ENCODE measurements at regions not wholly inside any gene's neighbourhood (a gene's known extent, or its start where the extent isn't known, plus 50 kb on each side); places are given as distances from the start of the nearest gene placed in this dataset.

- no peaks in the 10 kb centered on the region for H4K20me1 ChIP-seq (ENCODE audit: insufficient read depth, low read length)
- 0 out of 2 replicates have a peak, but pooled peaks cover under 1% of the 10 kb centered on the region for H3K9me3 ChIP-seq (ENCODE audit: low read length)
- no peak for TF ChIP-seq EZH2 (IDR thresholded peaks at IDR 0.05; ENCODE audit: borderline replicate concordance, low read length)
- no peak for TF ChIP-seq CTCF (IDR thresholded peaks at IDR 0.05; ENCODE audit: low read length)
- no peaks in the 10 kb centered on the region for H3K27me3 ChIP-seq (ENCODE audit: insufficient read depth, low read length)
- H3K79me2 ChIP-seq (ENCODE audit: insufficient read depth, low read length) = no peaks in the 10 kb centered on the region
- H3K27ac ChIP-seq (ENCODE audit: low read depth, low read length, poor library complexity, severe bottlenecking) = no peak overlapping the region
- H3K9me2 ChIP-seq (ENCODE audit: low read depth, low read length) = no peaks in the 10 kb centered on the region
- H3K4me3 ChIP-seq (ENCODE audit: low read depth, low read length, poor library complexity, severe bottlenecking) = no peak overlapping the region
- H3K4me1 ChIP-seq (ENCODE audit: insufficient read depth, low read length, severe bottlenecking) = no peaks in the 10 kb centered on the region
- no peak overlapping the region for H2AFZ ChIP-seq (ENCODE audit: low read length)
- no peak overlapping the region for H3K9ac ChIP-seq (ENCODE audit: low read length)
- H3K4me2 ChIP-seq (ENCODE audit: low read length) = no peak overlapping the region
- H3K36me3 ChIP-seq (ENCODE audit: insufficient read depth, low read length) = no peaks in the 10 kb centered on the region
- no peaks in the 10 kb centered on the region for H3F3A ChIP-seq (ENCODE audit: insufficient read depth, low read length)
These were observed 62.5 kb upstream of the FOXE1 start for GRCh38 chr9:97790542-97790941.

- H3K27me3 ChIP-seq (ENCODE audit: insufficient read depth, low read length) = no peaks in the 10 kb centered on the region
- no peak overlapping the region for H3K4me3 ChIP-seq (ENCODE audit: low read depth, low read length, poor library complexity, severe bottlenecking)
- no peaks in the 10 kb centered on the region for H3K9me2 ChIP-seq (ENCODE audit: low read depth, low read length)
- TF ChIP-seq EZH2 (IDR thresholded peaks at IDR 0.05; ENCODE audit: borderline replicate concordance, low read length) = no peak
- no peak for TF ChIP-seq CTCF (IDR thresholded peaks at IDR 0.05; ENCODE audit: low read length)
- H3K4me2 ChIP-seq (ENCODE audit: low read length) = no peak overlapping the region
- no peak overlapping the region for H3K9ac ChIP-seq (ENCODE audit: low read length)
- no peak overlapping the region for H3K27ac ChIP-seq (ENCODE audit: low read depth, low read length, poor library complexity, severe bottlenecking)
- H3K36me3 ChIP-seq (ENCODE audit: insufficient read depth, low read length) = no peaks in the 10 kb centered on the region
- H3F3A ChIP-seq (ENCODE audit: insufficient read depth, low read length) = no peaks in the 10 kb centered on the region
- no peaks in the 10 kb centered on the region for H3K4me1 ChIP-seq (ENCODE audit: insufficient read depth, low read length, severe bottlenecking)
- H4K20me1 ChIP-seq (ENCODE audit: insufficient read depth, low read length) = no peaks in the 10 kb centered on the region
- 0 out of 2 replicates have a peak, but pooled peaks cover 2% of the 10 kb centered on the region for H3K9me3 ChIP-seq (ENCODE audit: low read length)
- no peak overlapping the region for H2AFZ ChIP-seq (ENCODE audit: low read length)
- H3K79me2 ChIP-seq (ENCODE audit: insufficient read depth, low read length) = no peaks in the 10 kb centered on the region
These were observed 61.5 kb upstream of the FOXE1 start for GRCh38 chr9:97791542-97791941.

GRCh38 chr9:97793067-97793466, 60.0 kb upstream of the FOXE1 start:
- no peaks in the 10 kb centered on the region for H3K4me1 ChIP-seq (ENCODE audit: insufficient read depth, low read length, severe bottlenecking)
- TF ChIP-seq CTCF (IDR thresholded peaks at IDR 0.05; ENCODE audit: low read length) = no peak
- no peak for TF ChIP-seq EZH2 (IDR thresholded peaks at IDR 0.05; ENCODE audit: borderline replicate concordance, low read length)
- H3K4me2 ChIP-seq (ENCODE audit: low read length) = no peak overlapping the region
- no peaks in the 10 kb centered on the region for H3F3A ChIP-seq (ENCODE audit: insufficient read depth, low read length)
- no peak overlapping the region for H3K27ac ChIP-seq (ENCODE audit: low read depth, low read length, poor library complexity, severe bottlenecking)
- H3K27me3 ChIP-seq (ENCODE audit: insufficient read depth, low read length) = no peaks in the 10 kb centered on the region
- 0 out of 2 replicates have a peak, but pooled peaks cover 2% of the 10 kb centered on the region for H3K9me3 ChIP-seq (ENCODE audit: low read length)
- H3K9me2 ChIP-seq (ENCODE audit: low read depth, low read length) = no peaks in the 10 kb centered on the region
- no peak overlapping the region for H3K9ac ChIP-seq (ENCODE audit: low read length)
- no peaks in the 10 kb centered on the region for H3K79me2 ChIP-seq (ENCODE audit: insufficient read depth, low read length)
- no peaks in the 10 kb centered on the region for H4K20me1 ChIP-seq (ENCODE audit: insufficient read depth, low read length)
- no peaks in the 10 kb centered on the region for H3K36me3 ChIP-seq (ENCODE audit: insufficient read depth, low read length)
- H2AFZ ChIP-seq (ENCODE audit: low read length) = no peak overlapping the region
- no peak overlapping the region for H3K4me3 ChIP-seq (ENCODE audit: low read depth, low read length, poor library complexity, severe bottlenecking)
